ENCODE measurements at regions not wholly inside any gene's neighbourhood (a gene's known extent, or its start where the extent isn't known, plus 50 kb on each side); places are given as distances from the start of the nearest gene placed in this dataset.

- no peak for TF ChIP-seq SUZ12 (IDR thresholded peaks at IDR 0.05; ENCODE audit: low read length)
- no peak for TF ChIP-seq RFX5 (IDR thresholded peaks at IDR 0.05; ENCODE audit: borderline replicate concordance, low read depth, low read length)
Measured at GRCh38 chr20:52799130-52799529, 173.0 kb upstream of the TSHZ2 start (continued).

Measured in H1 (cell line).